Adrenal gland (tissue), 5 donors: ENCODE measurements at regions not wholly inside any gene's neighbourhood (a gene's known extent, or its start where the extent isn't known, plus 50 kb on each side); places are given as distances from the start of the nearest gene placed in this dataset.

Source experiments
- CTCF ChIP-seq, 6 experiments: fragments of 450-650 bp in 4 of 6; fragments of 200-600 bp in 2 of 6; sonication (generic) in 1 of 6; IDR thresholded peaks; 1 replicate in 5 of 6; 2 replicates in 1 of 6; pipeline versions ENCODE4 v1.5.1 to v1.8.0; 2016 to 2021; ENCODE audit warnings: antibody characterized with exemption in 6 of 6, mild to moderate bottlenecking in 2 of 6, moderate library complexity in 1 of 6
- POLR2A ChIP-seq, 2 donors: fragments of 450-650 bp; IDR thresholded peaks; one replicate each; pipeline ENCODE4 v1.6.1; 2017; ENCODE audit warnings: antibody characterized with exemption in 2 of 2, mild to moderate bottlenecking in 2 of 2, moderate library complexity in 1 of 2
- donor health status: DM: no; HTN: no; CAD: no.

- TF ChIP-seq CTCF (IDR thresholded peaks at IDR 0.05): no peak
- TF ChIP-seq POLR2A (IDR thresholded peaks at IDR 0.05): no peak
Measured at GRCh38 chr15:38627689-38628277, 63.2 kb upstream of the RASGRP1 start.
